ENCODE measurements at regions not wholly inside any gene's neighbourhood (a gene's known extent, or its start where the extent isn't known, plus 50 kb on each side); places are given as distances from the start of the nearest gene placed in this dataset.

- Histone ChIP-seq H3F3A (replicated peaks; ENCODE audit: low read depth) (no peaks in the 10 kb centered on the region), H3K79me2 (replicated peaks; ENCODE audit: insufficient read depth) (no peaks in the 10 kb centered on the region), H3K36me3 (ENCODE audit: insufficient read depth) (no peaks in the 10 kb centered on the region), H3K4me3 (no peak overlapping the region), H3K4me1 (ENCODE audit: insufficient read depth) (no peaks in the 10 kb centered on the region), H2AFZ (no peak overlapping the region), H3K27ac (ENCODE audit: low read depth) (no peak overlapping the region), H3K27me3 (ENCODE audit: insufficient read depth) (no peaks in the 10 kb centered on the region), H3K4me2 (no peak overlapping the region), H4K20me1 (replicated peaks; ENCODE audit: insufficient read depth) (no peaks in the 10 kb centered on the region), H3K9me2 (ENCODE audit: insufficient read depth) (no peaks in the 10 kb centered on the region; the same call in 1 of the 2 replicates)
- no peak overlapping the region for H3K27ac Mint-ChIP-seq
- H3K9me3 Mint-ChIP-seq, result no peaks in the 10 kb centered on the region
- no peak overlapping the region for H3K4me3 Mint-ChIP-seq
- no peaks in the 10 kb centered on the region for H3K36me3 Mint-ChIP-seq (ENCODE audit: low read depth)
- TF ChIP-seq JUNB (IDR thresholded peaks at IDR 0.05; ENCODE audit: unreplicated experiment) (no peak), CTCF (conservative IDR thresholded peaks at IDR 0.05; ENCODE audit: low read depth in 2 of 2) (no peak), ETS1 (IDR thresholded peaks at IDR 0.05) (no peak), POLR2AphosphoS5 (IDR thresholded peaks at IDR 0.05; ENCODE audit: low read depth) (no peak), NANOG (IDR thresholded peaks at IDR 0.05; ENCODE audit: borderline replicate concordance) (no peak), EZH2phosphoT487 (IDR thresholded peaks at IDR 0.05; ENCODE audit: unreplicated experiment) (no peak), STAT1 (IDR thresholded peaks at IDR 0.05; ENCODE audit: unreplicated experiment) (no peak), CREB1 (CRISPR knock-in tag; IDR thresholded peaks at IDR 0.05; ENCODE audit: low read depth) (no peak), EZH2 (IDR thresholded peaks at IDR 0.05; ENCODE audit: low read depth, unreplicated experiment) (no peak), ZNF114 (CRISPR knock-in tag; IDR thresholded peaks at IDR 0.05) (no peak), REST (IDR thresholded peaks at IDR 0.05; ENCODE audit: unreplicated experiment) (no peak), ZNF331 (CRISPR knock-in tag; IDR thresholded peaks at IDR 0.05; ENCODE audit: low read depth) (no peak), ZNF462 (CRISPR knock-in tag; IDR thresholded peaks at IDR 0.05) (no peak)
- no peak for ATAC-seq
- H3K4me1 Mint-ChIP-seq, result peaks cover 4% of the 10 kb centered on the region; the same call in 1 of the 3 replicates
- no peaks in the 10 kb centered on the region for H3K27me3 Mint-ChIP-seq (ENCODE audit: insufficient read depth, low read depth, poor library complexity)
- no peak for DNase-seq (ENCODE audit: low spot score)
Observed at GRCh38 chr5:74319076-74319475, 321.5 kb downstream of the ENC1 start.

Data from GM23338 (cell line).